BE2C (cell line): ENCODE measurements at regions not wholly inside any gene's neighbourhood (a gene's known extent, or its start where the extent isn't known, plus 50 kb on each side); places are given as distances from the start of the nearest gene placed in this dataset.

Experiments
- DNase-seq: peaks from one replicate; pipeline ENCODE4 v3.0.0-alpha.2; 2020
- H3K27me3 ChIP-seq: fragments of 250-450 bp; sonication (Bioruptor Pico); 2 replicates; pipeline ENCODE4 v1.5.1; 2020; ENCODE audit warnings: mild to moderate bottlenecking
- H3K36me3 ChIP-seq: fragments of 250-450 bp; sonication (Bioruptor Pico); 2 replicates; pipeline ENCODE4 v1.5.1; 2020; ENCODE audit warnings: mild to moderate bottlenecking
- H3K4me1 ChIP-seq: fragments of 250-450 bp; sonication (Bioruptor Pico); 2 replicates; pipeline ENCODE4 v1.5.1; 2020
- H3K4me3 ChIP-seq: 2 replicates; pipeline ENCODE4 v1.5.1; 2011; ENCODE audit warnings: low read depth, low read length
- H3K9me3 ChIP-seq: fragments of 250-450 bp; sonication (Bioruptor Pico); 2 replicates; pipeline ENCODE4 v1.5.1; 2020
- TF ChIP-seq, protein P1 (sequence below): IDR thresholded peaks from 2 replicates; pipeline ENCODE4 v1.5.1; 2012; ENCODE audit warnings: mild to moderate bottlenecking, low read depth, low read length

DNA sequence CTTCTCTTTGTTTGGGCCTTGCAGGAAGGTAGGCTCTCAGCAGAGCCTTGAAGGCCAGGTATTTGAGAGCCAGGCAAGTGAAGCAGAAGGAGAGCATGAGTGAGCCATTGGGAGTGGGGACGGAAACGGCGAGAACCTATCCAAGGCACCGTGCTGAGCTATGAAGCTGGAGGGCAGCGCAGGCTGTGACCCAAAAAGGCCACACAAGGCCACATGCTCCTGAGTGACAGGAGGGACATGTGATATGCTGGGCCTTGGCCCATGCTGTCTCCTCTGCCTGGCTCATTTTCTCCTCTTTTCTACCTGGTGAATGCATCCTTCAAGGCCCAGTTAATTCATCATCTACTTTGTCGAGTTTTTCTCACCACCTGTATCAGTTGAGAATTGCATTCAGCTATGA is 136.3 kb downstream of the PALM2AKAP2 start:
- no peak for DNase-seq
- Histone ChIP-seq H3K4me3 (no peak overlapping the region), H3K27me3 (no peaks in the 10 kb centered on the region), H3K4me1 (no peaks in the 10 kb centered on the region), H3K9me3 (no peaks in the 10 kb centered on the region), H3K36me3 (no peaks in the 10 kb centered on the region)
- TF ChIP-seq, protein P1, sequence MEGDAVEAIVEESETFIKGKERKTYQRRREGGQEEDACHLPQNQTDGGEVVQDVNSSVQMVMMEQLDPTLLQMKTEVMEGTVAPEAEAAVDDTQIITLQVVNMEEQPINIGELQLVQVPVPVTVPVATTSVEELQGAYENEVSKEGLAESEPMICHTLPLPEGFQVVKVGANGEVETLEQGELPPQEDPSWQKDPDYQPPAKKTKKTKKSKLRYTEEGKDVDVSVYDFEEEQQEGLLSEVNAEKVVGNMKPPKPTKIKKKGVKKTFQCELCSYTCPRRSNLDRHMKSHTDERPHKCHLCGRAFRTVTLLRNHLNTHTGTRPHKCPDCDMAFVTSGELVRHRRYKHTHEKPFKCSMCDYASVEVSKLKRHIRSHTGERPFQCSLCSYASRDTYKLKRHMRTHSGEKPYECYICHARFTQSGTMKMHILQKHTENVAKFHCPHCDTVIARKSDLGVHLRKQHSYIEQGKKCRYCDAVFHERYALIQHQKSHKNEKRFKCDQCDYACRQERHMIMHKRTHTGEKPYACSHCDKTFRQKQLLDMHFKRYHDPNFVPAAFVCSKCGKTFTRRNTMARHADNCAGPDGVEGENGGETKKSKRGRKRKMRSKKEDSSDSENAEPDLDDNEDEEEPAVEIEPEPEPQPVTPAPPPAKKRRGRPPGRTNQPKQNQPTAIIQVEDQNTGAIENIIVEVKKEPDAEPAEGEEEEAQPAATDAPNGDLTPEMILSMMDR, result no peak

DNA sequence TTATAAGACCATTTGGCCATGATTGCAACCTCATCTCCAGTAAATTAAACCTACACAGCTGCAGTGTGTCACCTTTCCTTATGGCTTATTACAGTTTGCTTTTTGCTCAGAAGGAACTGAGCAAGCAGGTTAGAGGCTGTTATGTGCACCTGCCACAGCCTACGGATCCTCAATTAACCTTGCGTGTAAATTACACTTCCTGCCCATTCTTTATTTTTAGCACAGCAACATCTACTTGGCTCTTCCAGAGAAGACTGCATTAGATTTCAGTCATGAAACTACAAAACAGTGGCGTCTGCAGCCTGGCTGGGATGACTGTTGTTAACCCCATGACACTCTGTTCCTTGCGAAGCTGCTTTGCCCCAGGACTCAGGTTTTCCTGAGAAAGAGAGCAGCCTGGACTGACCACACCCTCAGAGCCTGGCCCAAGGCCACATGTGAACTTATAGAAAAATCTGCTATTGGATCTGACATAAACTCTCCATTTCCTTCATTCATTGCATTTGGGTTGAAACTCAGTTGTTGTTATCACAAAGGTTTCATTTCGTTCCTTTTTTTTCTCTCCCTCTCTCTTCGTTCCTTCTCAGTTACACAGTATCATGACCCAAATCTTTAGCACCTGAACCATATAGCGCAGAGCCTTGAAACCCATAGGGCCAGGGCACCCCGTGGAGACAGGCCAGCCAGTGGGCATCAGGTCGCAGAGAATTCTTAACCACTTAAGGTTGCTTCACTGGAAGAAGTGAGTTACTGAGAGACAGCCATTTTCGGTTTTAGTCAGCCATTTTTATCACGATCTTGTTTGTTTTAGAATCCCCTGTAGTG is 138.6 kb downstream of the PALM2AKAP2 start:
- H3K9me3 ChIP-seq, result no peaks in the 10 kb centered on the region
- H3K27me3 ChIP-seq, result no peaks in the 10 kb centered on the region
- DNase-seq, result no peak
- H3K4me1 ChIP-seq, result no peaks in the 10 kb centered on the region
- H3K36me3 ChIP-seq, result no peaks in the 10 kb centered on the region
- TF ChIP-seq, protein P1, result no peak
- no peak overlapping the region for H3K4me3 ChIP-seq

DNA sequence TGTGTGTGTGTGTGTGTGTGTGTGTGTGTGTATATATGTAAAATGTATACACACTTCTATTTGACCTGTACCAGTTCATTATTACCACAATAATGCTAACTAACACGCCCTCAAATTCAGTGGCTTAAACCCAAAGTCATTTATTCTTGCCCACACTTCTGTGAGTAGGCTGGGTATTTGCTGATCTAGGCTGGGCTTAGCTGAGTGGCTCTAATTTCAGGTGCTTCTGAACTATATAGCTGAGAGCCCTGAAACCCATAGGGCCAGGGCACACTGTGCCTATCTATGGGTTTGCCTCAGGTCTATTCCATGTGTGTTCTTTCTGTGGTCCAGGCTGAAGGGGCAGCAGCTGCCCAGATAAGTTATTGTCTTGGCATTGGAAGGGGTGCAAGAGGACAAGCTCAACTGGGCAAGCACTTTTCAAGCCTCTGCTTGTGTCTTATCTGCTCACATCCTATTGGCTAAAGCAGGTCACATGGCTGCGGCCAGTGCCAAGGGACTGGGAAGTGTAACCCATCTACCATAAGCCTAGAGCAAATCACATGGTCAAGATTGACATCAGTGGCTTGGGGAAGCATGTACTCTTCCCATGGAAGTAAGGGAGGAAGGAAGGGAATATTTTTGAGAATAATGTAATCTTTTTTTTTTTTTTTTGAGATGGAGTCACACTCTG is 139.9 kb downstream of the PALM2AKAP2 start:
- H3K27me3 ChIP-seq, result no peaks in the 10 kb centered on the region
- DNase-seq, result no peak
- H3K4me1 ChIP-seq, result no peaks in the 10 kb centered on the region
- TF ChIP-seq, protein P1, result no peak
- H3K4me3 ChIP-seq, result no peak overlapping the region
- H3K36me3 ChIP-seq, result no peaks in the 10 kb centered on the region
- H3K9me3 ChIP-seq, result no peaks in the 10 kb centered on the region

DNA sequence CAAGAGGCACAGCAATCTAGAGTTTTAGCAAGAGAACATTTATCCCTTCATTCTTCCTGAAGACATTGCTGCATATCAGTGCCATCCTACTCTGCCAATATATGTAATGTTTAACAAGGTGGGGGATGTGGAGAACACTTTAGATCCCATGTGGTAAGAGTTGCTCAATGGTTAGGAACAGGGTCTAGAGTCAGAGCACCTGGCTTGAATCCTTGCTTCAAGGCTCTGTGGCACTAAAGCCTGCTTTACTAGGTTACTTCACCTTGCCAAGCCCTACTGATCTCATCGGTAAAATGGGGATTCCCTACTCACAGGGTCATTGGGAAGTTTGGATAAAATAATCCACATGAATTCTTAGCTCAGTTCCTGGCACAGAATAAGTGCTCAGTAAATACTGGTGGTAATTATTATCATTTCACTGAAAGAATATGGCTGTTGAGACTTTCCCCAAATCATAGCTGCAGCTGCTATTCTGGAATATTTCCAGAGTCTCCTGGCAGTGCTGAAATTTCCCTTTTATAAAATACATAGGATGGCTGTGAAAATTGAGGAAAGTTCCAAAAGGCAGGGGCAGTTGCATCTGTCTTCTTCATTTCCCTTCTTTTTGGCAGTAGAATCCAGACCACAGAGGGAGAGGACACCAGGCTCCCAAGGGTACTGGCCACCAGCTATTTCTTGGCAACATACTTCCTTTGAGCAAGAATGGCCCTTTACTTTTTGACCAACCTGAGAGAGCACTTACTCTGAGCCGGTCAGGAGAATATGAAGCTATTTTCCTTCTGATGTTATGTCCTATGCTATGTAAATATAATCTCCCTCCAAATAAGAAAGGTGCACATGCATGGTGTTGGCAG is 142.8 kb downstream of the PALM2AKAP2 start:
- no peak for DNase-seq
- TF ChIP-seq, protein P1, result no peak
- Histone ChIP-seq H3K27me3 (no peaks in the 10 kb centered on the region), H3K36me3 (no peaks in the 10 kb centered on the region), H3K4me1 (no peaks in the 10 kb centered on the region), H3K9me3 (no peaks in the 10 kb centered on the region), H3K4me3 (no peak overlapping the region)

DNA sequence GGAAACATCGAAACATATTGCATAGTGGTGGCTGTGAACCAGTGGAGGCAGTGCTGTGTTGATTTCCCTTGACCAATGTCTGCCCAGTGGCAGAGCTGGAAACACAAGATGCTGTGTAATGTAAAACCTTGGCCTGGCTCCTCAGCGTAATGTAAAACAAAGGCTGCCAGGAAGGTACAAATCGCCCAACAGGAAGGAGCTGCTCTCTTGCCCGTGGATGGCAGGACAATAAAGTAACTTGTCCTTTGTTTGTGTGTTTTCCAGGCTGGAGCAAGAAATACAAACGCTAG is 143.4 kb downstream of the PALM2AKAP2 start:
- Histone ChIP-seq H3K4me1 (no peaks in the 10 kb centered on the region), H3K36me3 (no peaks in the 10 kb centered on the region), H3K9me3 (no peaks in the 10 kb centered on the region), H3K27me3 (no peaks in the 10 kb centered on the region), H3K4me3 (no peak overlapping the region)
- DNase-seq, result no peak
- TF ChIP-seq, protein P1, result no peak

DNA sequence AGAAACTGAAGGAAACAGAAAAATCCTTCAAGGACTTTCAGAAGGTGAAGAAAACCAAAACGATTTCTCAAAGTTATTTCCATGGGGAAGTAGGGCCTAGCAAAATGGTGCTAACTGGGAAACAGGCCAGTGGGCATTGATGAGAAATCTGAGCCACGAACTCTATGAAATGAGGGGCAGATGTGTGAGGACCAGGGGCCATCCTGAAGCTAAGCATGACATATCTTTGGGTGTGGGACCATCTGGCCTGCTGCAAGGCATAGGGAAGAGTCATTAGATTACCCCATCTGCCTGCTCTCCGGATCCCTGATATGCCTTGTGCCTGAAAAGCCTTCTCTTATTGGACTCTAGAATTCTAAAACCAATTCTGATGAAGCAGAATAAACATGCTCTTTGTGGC is 143.8 kb downstream of the PALM2AKAP2 start:
- DNase-seq, result no peak
- Histone ChIP-seq H3K36me3 (no peaks in the 10 kb centered on the region), H3K4me1 (no peaks in the 10 kb centered on the region), H3K27me3 (no peaks in the 10 kb centered on the region), H3K9me3 (no peaks in the 10 kb centered on the region), H3K4me3 (no peak overlapping the region)
- TF ChIP-seq, protein P1, result no peak
